Peyer's patch (tissue), 4 donors: ENCODE measurements at regions not wholly inside any gene's neighbourhood (a gene's known extent, or its start where the extent isn't known, plus 50 kb on each side); places are given as distances from the start of the nearest gene placed in this dataset.
"Not testable (repeated sequence)": the region's sequence is repeated elsewhere in the genome, so short reads cannot be mapped to it uniquely, and the experiment has no call there.

Experiments
- DNase-seq, 3 donors: peaks; one replicate each; pipeline ENCODE4 v3.0.0-alpha.2; 2017 to 2019
- H3K27ac ChIP-seq, 4 donors: fragments of 200-600 bp; sonication (generic); one replicate each; pipeline ENCODE4 v1.5.1; 2016 to 2019
- H3K27me3 ChIP-seq, 2 donors: fragments of 200-600 bp; sonication (generic); one replicate each; pipeline ENCODE4 v1.5.1; 2019
- H3K36me3 ChIP-seq, 3 donors: fragments of 200-600 bp; sonication (generic); one replicate each; pipeline ENCODE4 v1.5.1; 2016 to 2019
- H3K4me1 ChIP-seq, 4 donors: fragments of 200-600 bp; sonication (generic); one replicate each; pipeline ENCODE4 v1.5.1; 2016 to 2019
- H3K4me3 ChIP-seq, 4 donors: fragments of 200-600 bp; sonication (generic); 1 replicate in 3 of 4; 2 replicates in 1 of 4; pipeline ENCODE4 v1.5.1; 2016 to 2019; ENCODE audit warnings: mild to moderate bottlenecking in 1 of 4
- H3K9me3 ChIP-seq, 4 donors: fragments of 200-600 bp; sonication (generic); one replicate each; pipeline ENCODE4 v1.5.1; 2016 to 2019; ENCODE audit warnings: mild to moderate bottlenecking in 1 of 4
- POLR2A ChIP-seq, 2 donors: fragments of 450-650 bp; IDR thresholded peaks; one replicate each; pipeline ENCODE4 v1.5.1; 2017; ENCODE audit warnings: antibody characterized with exemption in 2 of 2, mild to moderate bottlenecking in 2 of 2, moderate library complexity in 2 of 2
- TF ChIP-seq, protein P1 (sequence below), 6 experiments: fragments of 450-650 bp in 4 of 6; fragments of 200-600 bp in 2 of 6; sonication (generic) in 1 of 6; IDR thresholded peaks; one replicate each; pipeline ENCODE4 v1.5.1; 2017 to 2019; ENCODE audit warnings: antibody characterized with exemption in 6 of 6, mild to moderate bottlenecking in 3 of 6, moderate library complexity in 1 of 6

DNA sequence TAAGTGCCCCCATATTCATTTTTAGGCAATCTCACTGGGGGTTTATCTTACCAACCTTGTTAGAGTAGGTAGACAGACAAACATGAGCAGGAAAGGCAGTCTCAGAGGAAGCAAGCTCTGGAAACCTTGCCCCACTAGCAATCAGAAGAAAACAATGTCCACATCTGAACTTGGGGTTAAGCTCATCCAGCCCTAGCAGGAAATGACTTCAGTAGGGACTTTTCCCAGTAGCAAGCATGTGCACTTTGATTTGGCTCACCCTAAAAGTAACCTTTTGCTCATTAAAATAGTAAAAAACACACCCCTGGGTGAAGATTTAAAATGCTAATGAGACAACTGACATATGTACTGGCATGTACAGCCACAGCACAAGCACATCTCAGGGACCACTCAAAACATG, 175.5 kb downstream of the AKAIN1 start:
- no peak overlapping the region for H3K4me3 ChIP-seq
- TF ChIP-seq, protein P1, sequence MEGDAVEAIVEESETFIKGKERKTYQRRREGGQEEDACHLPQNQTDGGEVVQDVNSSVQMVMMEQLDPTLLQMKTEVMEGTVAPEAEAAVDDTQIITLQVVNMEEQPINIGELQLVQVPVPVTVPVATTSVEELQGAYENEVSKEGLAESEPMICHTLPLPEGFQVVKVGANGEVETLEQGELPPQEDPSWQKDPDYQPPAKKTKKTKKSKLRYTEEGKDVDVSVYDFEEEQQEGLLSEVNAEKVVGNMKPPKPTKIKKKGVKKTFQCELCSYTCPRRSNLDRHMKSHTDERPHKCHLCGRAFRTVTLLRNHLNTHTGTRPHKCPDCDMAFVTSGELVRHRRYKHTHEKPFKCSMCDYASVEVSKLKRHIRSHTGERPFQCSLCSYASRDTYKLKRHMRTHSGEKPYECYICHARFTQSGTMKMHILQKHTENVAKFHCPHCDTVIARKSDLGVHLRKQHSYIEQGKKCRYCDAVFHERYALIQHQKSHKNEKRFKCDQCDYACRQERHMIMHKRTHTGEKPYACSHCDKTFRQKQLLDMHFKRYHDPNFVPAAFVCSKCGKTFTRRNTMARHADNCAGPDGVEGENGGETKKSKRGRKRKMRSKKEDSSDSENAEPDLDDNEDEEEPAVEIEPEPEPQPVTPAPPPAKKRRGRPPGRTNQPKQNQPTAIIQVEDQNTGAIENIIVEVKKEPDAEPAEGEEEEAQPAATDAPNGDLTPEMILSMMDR (IDR thresholded peaks at IDR 0.05): no peak
- no peak for TF ChIP-seq POLR2A (IDR thresholded peaks at IDR 0.05)
- H3K27me3 ChIP-seq: no peaks in the 10 kb centered on the region

DNA sequence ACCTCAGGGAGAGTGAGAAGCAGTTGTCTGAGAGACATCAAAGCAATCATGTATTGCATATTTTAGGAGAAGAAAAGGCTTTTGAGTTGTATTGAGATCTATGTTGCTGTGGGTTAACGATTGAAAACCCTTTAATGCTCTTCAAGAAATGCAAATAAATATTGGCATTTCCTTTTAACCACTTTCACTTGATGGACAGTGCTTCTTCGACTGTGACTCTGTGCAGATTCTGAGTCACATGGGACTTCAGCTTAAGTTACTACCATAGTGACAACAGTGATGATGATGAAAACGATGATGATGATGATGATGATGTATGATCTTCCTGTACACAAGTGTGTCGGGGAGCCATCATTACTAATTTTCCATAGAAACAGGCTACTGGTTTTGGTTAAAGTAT, 181.8 kb downstream of the AKAIN1 start:
- no peak for DNase-seq
- TF ChIP-seq, protein P1 (IDR thresholded peaks at IDR 0.05): no peak
- TF ChIP-seq POLR2A (IDR thresholded peaks at IDR 0.05): no peak
- Histone ChIP-seq H3K4me1 (no peaks in the 10 kb centered on the region), H3K27ac (no peak overlapping the region), H3K9me3 (no peaks in the 10 kb centered on the region), H3K36me3 (no peaks in the 10 kb centered on the region), H3K4me3 (no peak overlapping the region), H3K27me3 (no peaks in the 10 kb centered on the region)

More for the DNA sequence above, 175.5 kb downstream of the AKAIN1 start:
- Histone ChIP-seq H3K9me3 (no peaks in the 10 kb centered on the region), H3K4me1 (no peaks in the 10 kb centered on the region), H3K36me3 (no peaks in the 10 kb centered on the region), H3K27ac (no peak overlapping the region)
- DNase-seq: no peak

DNA sequence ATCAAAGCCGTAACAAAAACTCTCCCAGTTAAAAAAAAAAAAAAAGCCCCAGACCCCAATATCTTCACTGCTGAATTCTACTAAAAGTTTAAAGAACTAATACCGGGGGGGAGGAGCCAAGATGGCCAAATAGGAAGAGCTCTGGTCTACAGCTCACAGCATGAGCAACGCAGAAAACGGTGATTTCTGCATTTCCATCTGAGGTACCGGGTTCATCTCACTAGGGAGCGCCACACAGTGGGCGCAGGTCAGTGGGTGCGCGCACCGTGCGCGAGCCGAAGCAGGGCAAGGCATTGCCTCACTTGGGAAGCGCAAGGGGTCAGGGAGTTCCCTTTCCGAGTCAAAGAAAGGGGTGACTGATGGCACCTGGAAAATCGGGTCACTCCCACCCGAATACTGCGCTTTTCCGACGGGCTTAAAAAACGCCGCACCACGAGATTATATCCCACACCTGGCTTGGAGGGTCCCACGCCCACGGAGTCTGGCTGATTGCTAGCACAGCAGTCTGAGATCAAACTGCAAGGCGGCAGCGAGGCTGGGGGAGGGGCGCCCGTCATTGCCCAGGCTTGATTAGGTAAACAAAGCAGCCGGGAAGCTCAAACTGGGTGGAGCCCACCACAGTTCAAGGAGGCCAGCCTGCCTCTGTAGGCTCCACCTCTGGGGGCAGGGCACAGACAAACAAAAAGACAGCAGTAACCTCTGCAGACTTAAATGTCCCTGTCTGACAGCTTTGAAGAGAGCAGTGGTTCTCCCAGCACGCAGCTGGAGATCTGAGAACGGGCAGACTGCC, 192.8 kb downstream of the AKAIN1 start:
- not testable (repeated sequence) for H3K36me3 ChIP-seq, H3K4me3 ChIP-seq, H3K9me3 ChIP-seq, H3K27ac ChIP-seq, H3K4me1 ChIP-seq, H3K27me3 ChIP-seq, DNase-seq

DNA sequence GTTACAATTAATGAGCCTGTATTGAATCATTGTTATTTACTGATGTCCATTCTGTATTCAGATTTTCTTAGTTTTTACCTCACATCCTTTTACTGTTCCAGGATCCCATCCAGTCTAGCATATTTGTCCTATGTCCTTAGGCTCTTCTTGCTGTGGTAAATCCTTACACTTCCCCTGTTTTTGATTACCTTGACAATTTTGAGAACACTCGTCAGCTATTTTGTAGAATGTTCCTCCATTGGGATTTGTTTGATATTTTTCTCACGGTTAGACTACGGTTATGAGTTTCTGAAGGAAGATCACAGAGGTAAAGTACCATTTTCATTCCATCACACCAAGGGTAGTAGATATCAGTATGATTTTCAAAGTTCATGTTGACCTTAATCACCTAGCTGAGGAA, 202.3 kb downstream of the AKAIN1 start:
- Histone ChIP-seq H3K9me3 (peaks cover 0 to 11% (median 0%) of the 10 kb centered on the region in 4 donors), H3K4me3 (no peak overlapping the region), H3K27me3 (no peaks in the 10 kb centered on the region), H3K36me3 (no peaks in the 10 kb centered on the region), H3K27ac (no peak overlapping the region), H3K4me1 (no peaks in the 10 kb centered on the region)
- no peak for DNase-seq
- TF ChIP-seq, protein P1 (IDR thresholded peaks at IDR 0.05): no peak
- no peak for TF ChIP-seq POLR2A (IDR thresholded peaks at IDR 0.05)

DNA sequence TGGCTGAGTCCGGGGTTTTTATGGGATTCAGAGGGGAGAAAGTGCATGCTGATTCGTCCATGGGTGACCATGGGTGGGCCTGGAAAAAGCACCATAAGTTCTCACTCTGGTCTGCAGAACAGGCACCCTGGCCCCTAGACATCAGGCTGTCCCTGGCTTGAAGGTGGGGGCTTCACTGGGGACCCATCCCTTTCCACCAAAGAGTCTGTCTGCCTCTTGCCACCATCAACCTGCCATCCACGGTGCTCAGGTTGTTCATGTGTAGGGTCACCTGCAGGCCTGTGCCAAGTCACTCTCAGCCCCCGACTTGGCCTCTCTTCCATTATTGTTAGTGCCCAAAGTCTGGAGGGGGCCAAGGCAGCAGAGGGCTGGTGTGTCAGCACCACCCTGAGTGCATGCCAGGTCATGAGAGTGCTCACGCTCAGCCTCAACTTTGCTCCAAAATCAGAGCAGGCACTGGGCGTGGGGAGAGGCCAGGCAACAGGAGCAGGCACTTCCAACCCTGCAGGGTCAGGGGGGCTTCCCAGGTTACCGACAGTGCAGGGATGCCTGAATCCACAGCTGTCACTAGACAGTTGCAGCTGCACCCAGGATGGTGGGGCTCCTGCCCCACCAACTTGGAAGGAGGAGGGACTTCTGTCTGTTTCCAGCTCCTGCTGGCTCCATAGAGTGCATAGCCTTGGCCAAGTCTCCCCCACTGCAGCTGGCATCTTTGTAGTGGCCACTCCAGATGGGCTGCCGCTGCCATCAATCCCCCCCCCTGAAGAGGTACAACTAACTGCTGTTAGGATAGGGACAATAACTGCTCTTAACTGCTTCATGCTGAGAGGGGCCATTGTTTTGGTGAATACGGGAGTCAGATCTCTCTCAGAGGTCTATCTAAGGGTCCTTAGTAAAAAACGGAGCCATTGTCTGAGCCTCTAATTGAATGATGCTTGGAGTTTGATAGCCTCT, 209.3 kb downstream of the AKAIN1 start:
- TF ChIP-seq, protein P1 (IDR thresholded peaks at IDR 0.05): no peak
- no peak for TF ChIP-seq POLR2A (IDR thresholded peaks at IDR 0.05)
- no peak for DNase-seq
- peaks cover 0 to under 1% (median 0%) of the 10 kb centered on the region in 4 donors for H3K9me3 ChIP-seq
- H3K36me3 ChIP-seq: no peaks in the 10 kb centered on the region
- H3K4me3 ChIP-seq: no peak overlapping the region
- H3K27me3 ChIP-seq: no peaks in the 10 kb centered on the region
- no peaks in the 10 kb centered on the region for H3K4me1 ChIP-seq
- H3K27ac ChIP-seq: no peak overlapping the region

DNA sequence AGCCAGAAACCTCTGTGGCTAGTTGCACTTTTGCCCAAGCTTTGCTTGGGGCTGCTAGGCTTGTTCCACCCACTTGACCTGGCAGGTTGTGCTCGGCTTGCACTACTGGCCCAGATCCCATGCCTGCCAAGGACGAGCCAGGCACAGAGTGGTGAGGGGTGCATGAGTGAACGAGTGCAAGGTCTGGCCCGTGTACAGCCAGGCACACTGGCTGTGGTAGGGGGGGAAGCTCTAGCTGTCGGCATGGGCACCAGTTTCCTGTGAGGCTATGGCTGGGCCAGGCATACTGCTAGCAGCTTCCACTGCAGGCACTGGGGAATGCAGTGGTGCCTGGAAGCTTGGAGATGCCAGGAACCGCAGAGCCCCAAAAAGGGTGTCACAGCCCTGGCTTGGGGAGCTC, 210.4 kb downstream of the AKAIN1 start:
- Histone ChIP-seq H3K27me3 (no peaks in the 10 kb centered on the region), H3K36me3 (no peaks in the 10 kb centered on the region), H3K4me3 (no peak overlapping the region), H3K27ac (no peak overlapping the region), H3K4me1 (no peaks in the 10 kb centered on the region), H3K9me3 (no peaks in the 10 kb centered on the region)
- TF ChIP-seq POLR2A (IDR thresholded peaks at IDR 0.05): no peak
- TF ChIP-seq, protein P1 (IDR thresholded peaks at IDR 0.05): no peak
- no peak for DNase-seq
